Chondrocyte (in vitro differentiated cells): ENCODE measurements at regions not wholly inside any gene's neighbourhood (a gene's known extent, or its start where the extent isn't known, plus 50 kb on each side); places are given as distances from the start of the nearest gene placed in this dataset.

Experiments used
- DNase-seq: peaks from one replicate; pipeline ENCODE4 v3.0.0; 2021; ENCODE audit warnings: mixed read lengths, low spot score
- H3K27ac Mint-ChIP-seq: one replicate; pipeline ENCODE4 v1.8.0; 2021; ENCODE audit warnings: mild to moderate bottlenecking, moderate library complexity, mixed read lengths; ENCODE audit not compliant: unreplicated experiment
- H3K27me3 Mint-ChIP-seq: 2 replicates; pipeline ENCODE4 v1.8.0; 2021; ENCODE audit warnings: low read depth, mixed read lengths
- H3K36me3 Mint-ChIP-seq: 2 replicates; pipeline ENCODE4 v1.8.0; 2021; ENCODE audit warnings: low read depth, mixed read lengths
- H3K4me1 Mint-ChIP-seq: 2 replicates; pipeline ENCODE4 v1.8.0; 2021; ENCODE audit warnings: low read depth, mild to moderate bottlenecking, mixed read lengths
- H3K4me3 Mint-ChIP-seq: one replicate; pipeline ENCODE4 v1.8.0; 2021; ENCODE audit warnings: mild to moderate bottlenecking, moderate library complexity, mixed read lengths; ENCODE audit not compliant: unreplicated experiment
- H3K9me3 Mint-ChIP-seq: 2 replicates; pipeline ENCODE4 v1.8.0; 2021; ENCODE audit warnings: low read depth, mixed read lengths
- CTCF ChIP-seq: fragments of 200-600 bp; sonication (generic); IDR thresholded peaks from 2 replicates; pipeline ENCODE4 v1.5.0; 2021; ENCODE audit warnings: antibody characterized with exemption, mild to moderate bottlenecking, moderate library complexity

- Mint-ChIP-seq H3K4me1 (peaks cover 17% of the 10 kb centered on the region), H3K27me3 (no peaks in the 10 kb centered on the region), H3K27ac (no peak overlapping the region), H3K36me3 (no peaks in the 10 kb centered on the region), H3K4me3 (no peak overlapping the region), H3K9me3 (peaks cover 5% of the 10 kb centered on the region)
- no peak for TF ChIP-seq CTCF
- no peak for DNase-seq
Measured at GRCh38 chr14:85233756-85234155, 296.2 kb upstream of the FLRT2 start.

- no peak for TF ChIP-seq CTCF
- Mint-ChIP-seq H3K36me3 (no peaks in the 10 kb centered on the region), H3K4me1 (peaks cover 18% of the 10 kb centered on the region), H3K27me3 (no peaks in the 10 kb centered on the region), H3K4me3 (no peak overlapping the region), H3K27ac (no peak overlapping the region), H3K9me3 (peaks cover 5% of the 10 kb centered on the region)
- DNase-seq: no peak
Measured at GRCh38 chr14:85234156-85235025, 295.6 kb upstream of the FLRT2 start.

- H3K27me3 Mint-ChIP-seq: no peaks in the 10 kb centered on the region
- H3K9me3 Mint-ChIP-seq: peaks cover 2% of the 10 kb centered on the region
- no peak overlapping the region for H3K4me3 Mint-ChIP-seq
Measured at GRCh38 chr14:85235868-85236267, 294.1 kb upstream of the FLRT2 start.

GRCh38 chr14:85236296-85236695 lies 293.6 kb upstream of the FLRT2 start:
- no peaks in the 10 kb centered on the region for H3K9me3 Mint-ChIP-seq
- no peak for DNase-seq
- H3K4me1 Mint-ChIP-seq: peaks cover 29% of the 10 kb centered on the region
- no peak overlapping the region for H3K27ac Mint-ChIP-seq
- no peaks in the 10 kb centered on the region for H3K27me3 Mint-ChIP-seq
- no peak overlapping the region for H3K4me3 Mint-ChIP-seq
- no peak for TF ChIP-seq CTCF
- H3K36me3 Mint-ChIP-seq: no peaks in the 10 kb centered on the region

More at GRCh38 chr14:85235868-85236267, 294.1 kb upstream of the FLRT2 start:
- Mint-ChIP-seq H3K4me1 (peaks cover 24% of the 10 kb centered on the region), H3K27ac (no peak overlapping the region), H3K36me3 (no peaks in the 10 kb centered on the region)
- no peak for TF ChIP-seq CTCF
- DNase-seq: no peak

- no peak overlapping the region for H3K4me3 Mint-ChIP-seq
- no peak for DNase-seq
- peaks cover 32% of the 10 kb centered on the region for H3K4me1 Mint-ChIP-seq
- H3K27me3 Mint-ChIP-seq: no peaks in the 10 kb centered on the region
- no peak for TF ChIP-seq CTCF
- no peaks in the 10 kb centered on the region for H3K36me3 Mint-ChIP-seq
- H3K9me3 Mint-ChIP-seq: no peaks in the 10 kb centered on the region
- H3K27ac Mint-ChIP-seq: no peak overlapping the region
Measured at GRCh38 chr14:85239791-85240190, 290.2 kb upstream of the FLRT2 start.
